ENCODE measurements at regions not wholly inside any gene's neighbourhood (a gene's known extent, or its start where the extent isn't known, plus 50 kb on each side); places are given as distances from the start of the nearest gene placed in this dataset.

DNA sequence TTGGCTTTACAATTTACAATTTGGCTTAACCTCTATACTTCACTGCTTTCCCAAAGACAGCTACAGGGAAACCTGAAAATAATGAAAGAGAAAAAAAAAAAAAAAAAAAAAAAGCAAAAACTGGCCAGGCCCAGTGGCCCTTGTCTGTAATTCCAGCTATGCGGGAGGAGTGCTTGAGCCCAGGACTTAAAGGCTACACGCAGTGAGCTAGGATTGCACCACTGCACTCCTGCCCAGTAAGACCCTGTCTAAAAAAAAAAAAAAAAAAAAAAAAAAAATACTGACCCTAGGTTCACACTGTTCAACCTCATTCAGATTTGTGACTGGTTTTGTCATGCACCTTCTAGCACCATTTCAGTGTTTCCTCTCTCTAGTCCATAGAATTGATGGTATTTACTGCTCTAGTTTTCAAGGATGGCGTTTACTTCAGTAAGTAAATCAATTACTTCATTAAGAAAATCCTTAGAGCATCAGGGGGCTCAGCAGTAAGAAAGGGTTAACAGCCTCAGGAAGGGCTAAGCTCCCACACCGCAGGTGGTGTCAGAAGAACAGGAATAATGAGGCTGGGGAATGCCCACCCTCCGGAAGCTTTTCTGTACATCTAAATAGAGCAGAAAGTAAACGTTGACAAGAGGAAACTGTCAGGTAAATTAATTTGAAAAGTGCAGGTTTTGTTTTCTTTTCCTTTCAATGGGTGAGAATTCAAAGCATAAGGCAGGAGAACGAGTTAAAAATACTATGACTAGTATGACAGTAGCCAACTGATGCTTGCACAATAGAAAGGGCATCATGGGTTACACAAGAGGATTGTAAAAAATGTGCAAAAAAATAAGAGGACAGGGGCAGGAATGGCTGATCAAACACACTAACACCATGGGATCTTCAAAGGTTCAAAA is 115.0 kb upstream of the MDM1 start:
- H3K4me1 Mint-ChIP-seq (ENCODE audit: unreplicated experiment) = peaks cover 19% of the 10 kb centered on the region
- TF ChIP-seq, protein P1, sequence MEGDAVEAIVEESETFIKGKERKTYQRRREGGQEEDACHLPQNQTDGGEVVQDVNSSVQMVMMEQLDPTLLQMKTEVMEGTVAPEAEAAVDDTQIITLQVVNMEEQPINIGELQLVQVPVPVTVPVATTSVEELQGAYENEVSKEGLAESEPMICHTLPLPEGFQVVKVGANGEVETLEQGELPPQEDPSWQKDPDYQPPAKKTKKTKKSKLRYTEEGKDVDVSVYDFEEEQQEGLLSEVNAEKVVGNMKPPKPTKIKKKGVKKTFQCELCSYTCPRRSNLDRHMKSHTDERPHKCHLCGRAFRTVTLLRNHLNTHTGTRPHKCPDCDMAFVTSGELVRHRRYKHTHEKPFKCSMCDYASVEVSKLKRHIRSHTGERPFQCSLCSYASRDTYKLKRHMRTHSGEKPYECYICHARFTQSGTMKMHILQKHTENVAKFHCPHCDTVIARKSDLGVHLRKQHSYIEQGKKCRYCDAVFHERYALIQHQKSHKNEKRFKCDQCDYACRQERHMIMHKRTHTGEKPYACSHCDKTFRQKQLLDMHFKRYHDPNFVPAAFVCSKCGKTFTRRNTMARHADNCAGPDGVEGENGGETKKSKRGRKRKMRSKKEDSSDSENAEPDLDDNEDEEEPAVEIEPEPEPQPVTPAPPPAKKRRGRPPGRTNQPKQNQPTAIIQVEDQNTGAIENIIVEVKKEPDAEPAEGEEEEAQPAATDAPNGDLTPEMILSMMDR (IDR thresholded peaks at IDR 0.05; ENCODE audit: unreplicated experiment) = no peak
- H3K9me3 Mint-ChIP-seq (ENCODE audit: unreplicated experiment) = no peaks in the 10 kb centered on the region
- no peak for DNase-seq (ENCODE audit: low spot score)
- no peaks in the 10 kb centered on the region for H3K36me3 Mint-ChIP-seq (ENCODE audit: low read depth, unreplicated experiment)
- no peak overlapping the region for H3K27ac Mint-ChIP-seq (ENCODE audit: unreplicated experiment)
- peaks cover 3% of the 10 kb centered on the region for H3K27me3 Mint-ChIP-seq (ENCODE audit: unreplicated experiment)
- no peak overlapping the region for H3K4me3 Mint-ChIP-seq (ENCODE audit: unreplicated experiment)

DNA sequence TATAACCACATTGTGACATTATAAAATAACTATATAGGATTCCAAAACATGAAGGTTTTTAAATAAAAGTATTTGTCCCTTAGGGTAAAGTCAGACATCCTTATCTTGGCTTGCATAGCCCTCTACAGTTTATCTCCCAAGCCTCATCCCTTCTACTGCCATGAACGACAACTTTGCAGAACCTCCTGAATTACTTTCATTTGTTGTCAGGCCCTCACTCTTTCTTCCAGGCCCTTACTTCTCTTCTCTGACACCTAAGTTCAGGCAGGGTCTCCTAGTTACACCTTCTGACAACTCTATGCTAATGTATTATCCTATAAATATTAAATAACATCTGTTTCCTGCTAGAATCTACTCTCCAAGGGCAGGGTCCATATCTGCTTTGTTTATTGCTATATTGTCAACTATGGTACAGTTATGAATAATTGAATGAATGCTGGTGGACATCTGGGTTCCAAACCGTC is 115.7 kb upstream of the MDM1 start:
- Mint-ChIP-seq H3K4me1 (ENCODE audit: unreplicated experiment) (peaks cover 19% of the 10 kb centered on the region), H3K9me3 (ENCODE audit: unreplicated experiment) (no peaks in the 10 kb centered on the region), H3K36me3 (ENCODE audit: low read depth, unreplicated experiment) (no peaks in the 10 kb centered on the region), H3K27ac (ENCODE audit: unreplicated experiment) (no peak overlapping the region), H3K4me3 (ENCODE audit: unreplicated experiment) (no peak overlapping the region), H3K27me3 (ENCODE audit: unreplicated experiment) (peaks cover 3% of the 10 kb centered on the region)
- TF ChIP-seq, protein P1 (IDR thresholded peaks at IDR 0.05; ENCODE audit: unreplicated experiment) = no peak
- no peak for DNase-seq (ENCODE audit: low spot score)

DNA sequence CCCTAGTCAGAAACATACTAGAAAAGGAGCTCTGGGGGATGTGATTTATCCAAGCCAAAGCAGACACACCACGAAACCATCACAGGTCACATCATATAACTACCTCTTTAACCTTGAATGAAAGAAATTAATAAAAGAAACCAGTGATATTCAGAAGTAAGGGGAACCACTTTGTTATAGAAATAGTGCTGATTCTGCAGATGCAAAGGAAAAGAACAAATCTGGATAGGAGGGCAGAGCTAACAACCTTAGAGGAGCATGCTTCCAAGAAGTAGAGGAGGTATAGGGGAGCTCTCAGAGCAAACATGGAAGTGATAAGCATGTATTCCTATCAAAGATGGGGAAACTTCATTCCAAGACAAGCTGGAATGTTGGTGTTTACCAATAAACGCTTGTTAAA is 117.0 kb upstream of the MDM1 start:
- Mint-ChIP-seq H3K4me1 (ENCODE audit: unreplicated experiment) (peaks cover 26% of the 10 kb centered on the region), H3K36me3 (ENCODE audit: low read depth, unreplicated experiment) (no peaks in the 10 kb centered on the region), H3K27ac (ENCODE audit: unreplicated experiment) (no peak overlapping the region), H3K9me3 (ENCODE audit: unreplicated experiment) (no peaks in the 10 kb centered on the region), H3K4me3 (ENCODE audit: unreplicated experiment) (no peak overlapping the region), H3K27me3 (ENCODE audit: unreplicated experiment) (no peaks in the 10 kb centered on the region)
- TF ChIP-seq, protein P1 (IDR thresholded peaks at IDR 0.05; ENCODE audit: unreplicated experiment) = no peak
- DNase-seq (ENCODE audit: low spot score) = no peak

DNA sequence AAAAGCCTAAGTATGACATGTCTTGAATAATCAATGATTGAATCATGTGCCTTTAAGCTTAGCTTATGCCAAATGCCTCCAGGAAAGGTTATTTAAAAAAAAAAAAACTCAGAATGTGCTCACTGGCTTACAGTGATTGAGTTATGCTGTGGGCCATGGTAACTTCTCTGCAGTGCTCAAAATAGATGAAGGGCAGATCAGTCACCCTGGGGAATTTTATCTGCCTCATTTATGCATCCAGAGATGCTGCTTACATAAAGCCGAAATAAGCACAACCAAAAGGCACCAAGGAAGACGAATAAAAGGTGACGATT is 118.7 kb upstream of the MDM1 start:
- Mint-ChIP-seq H3K9me3 (ENCODE audit: unreplicated experiment) (no peaks in the 10 kb centered on the region), H3K36me3 (ENCODE audit: low read depth, unreplicated experiment) (no peaks in the 10 kb centered on the region), H3K4me1 (ENCODE audit: unreplicated experiment) (peaks cover 39% of the 10 kb centered on the region), H3K4me3 (ENCODE audit: unreplicated experiment) (no peak overlapping the region), H3K27ac (ENCODE audit: unreplicated experiment) (no peak overlapping the region), H3K27me3 (ENCODE audit: unreplicated experiment) (no peaks in the 10 kb centered on the region)
- DNase-seq (ENCODE audit: low spot score) = no peak
- TF ChIP-seq, protein P1 (IDR thresholded peaks at IDR 0.05; ENCODE audit: unreplicated experiment) = no peak

Measured in endothelial cell (in vitro differentiated cells).